WTC11 (cell line): ENCODE measurements at regions not wholly inside any gene's neighbourhood (a gene's known extent, or its start where the extent isn't known, plus 50 kb on each side); places are given as distances from the start of the nearest gene placed in this dataset.

Source experiments
- ATAC-seq: fragments of 200-7000 bp; cut with Tn5 transposase; 2 replicates; pipeline ENCODE4 v1.10.0; 2021; ENCODE audit warnings: mild to moderate bottlenecking, moderate library complexity
- CTCF ChIA-PET: fragments of 300-600 bp; sonication (Branson Sonifier 250); formaldehyde crosslinking; loops from one replicate; lab custom pipeline; 2021; ENCODE audit warnings: antibody characterized with exemption; lab: Charles Lee
- POLR2A ChIA-PET: fragments of 350-600 bp; sonication (Branson Sonifier 250); formaldehyde crosslinking; loops from one replicate; lab custom pipeline; 2021; ENCODE audit warnings: antibody characterized with exemption; lab: Charles Lee
- DNase-seq: peaks from one replicate; pipeline ENCODE4 v3.0.0; 2021; ENCODE audit warnings: low spot score
- H3K27ac Mint-ChIP-seq: 2 replicates; pipeline ENCODE4 v1.8.0; 2021; ENCODE audit warnings: mixed read lengths
- H3K27me3 Mint-ChIP-seq: 2 replicates; pipeline ENCODE4 v1.8.0; 2021; ENCODE audit warnings: low read depth, mild to moderate bottlenecking, moderate library complexity, mixed read lengths
- H3K36me3 Mint-ChIP-seq: 2 replicates; pipeline ENCODE4 v1.8.0; 2021; ENCODE audit warnings: mixed read lengths
- H3K4me1 Mint-ChIP-seq: 2 replicates; pipeline ENCODE4 v1.8.0; 2022; ENCODE audit warnings: mixed read lengths
- H3K4me3 Mint-ChIP-seq: 2 replicates; pipeline ENCODE4 v1.8.0; 2021; ENCODE audit warnings: mild to moderate bottlenecking, moderate library complexity, mixed read lengths
- H3K9me3 Mint-ChIP-seq: 2 replicates; pipeline ENCODE4 v1.8.0; 2021; ENCODE audit warnings: mixed read lengths
- CBFB ChIP-seq: sonication (generic); formaldehyde crosslinking; IDR thresholded peaks from 2 replicates; pipeline ENCODE4 v1.8.1; 2022; ENCODE audit warnings: mild to moderate bottlenecking, low read depth, missing genetic modification reagents
- EMX1 ChIP-seq: fragments of 250-450 bp; sonication (Bioruptor Pico); IDR thresholded peaks from 2 replicates; pipeline ENCODE4 v1.8.0; 2021; ENCODE audit warnings: mild to moderate bottlenecking
- ESRRA ChIP-seq: sonication (generic); formaldehyde crosslinking; IDR thresholded peaks from 2 replicates; pipeline ENCODE4 v1.8.1; 2022; ENCODE audit warnings: mild to moderate bottlenecking, missing genetic modification reagents, borderline replicate concordance
- GABPB1 ChIP-seq: sonication (generic); formaldehyde crosslinking; IDR thresholded peaks from 2 replicates; pipeline ENCODE4 v1.8.1; 2023; ENCODE audit warnings: mild to moderate bottlenecking, missing genetic modification reagents
- HMGA2 ChIP-seq: fragments of 250-450 bp; sonication (Bioruptor Pico); IDR thresholded peaks from 2 replicates; pipeline ENCODE4 v1.4.0; 2021; ENCODE audit warnings: mild to moderate bottlenecking, moderate library complexity
- JUN ChIP-seq: sonication (generic); formaldehyde crosslinking; IDR thresholded peaks from 2 replicates; pipeline ENCODE4 v1.8.0; 2023; ENCODE audit warnings: mild to moderate bottlenecking, missing genetic modification reagents
- NFYB ChIP-seq: sonication (generic); formaldehyde crosslinking; conservative IDR thresholded peaks from 2 replicates; pipeline ENCODE4 v1.8.0; 2022; ENCODE audit warnings: low read depth, missing genetic modification reagents
- NR1H2 ChIP-seq: sonication (generic); formaldehyde crosslinking; IDR thresholded peaks from 2 replicates; pipeline ENCODE4 v1.9.0; 2021; ENCODE audit warnings: mild to moderate bottlenecking, moderate library complexity, missing genetic modification reagents
- RORB ChIP-seq: fragments of 250-450 bp; sonication (Bioruptor Pico); IDR thresholded peaks from 2 replicates; pipeline ENCODE4 v1.9.0; 2021; ENCODE audit warnings: mild to moderate bottlenecking
- SMAD3 ChIP-seq: sonication (generic); formaldehyde crosslinking; IDR thresholded peaks from 2 replicates; pipeline ENCODE4 v1.8.0; 2022; ENCODE audit warnings: missing genetic modification reagents, mild to moderate bottlenecking, borderline replicate concordance
- SP1 ChIP-seq: sonication (generic); formaldehyde crosslinking; conservative IDR thresholded peaks from 2 replicates; pipeline ENCODE4 v1.8.1; 2022; ENCODE audit warnings: missing genetic modification reagents
- TEAD1 ChIP-seq: sonication (generic); formaldehyde crosslinking; IDR thresholded peaks from 2 replicates; pipeline ENCODE4 v1.8.0; 2022; ENCODE audit warnings: mild to moderate bottlenecking, missing genetic modification reagents
- TEAD4 ChIP-seq: sonication (generic); formaldehyde crosslinking; IDR thresholded peaks from 2 replicates; pipeline ENCODE4 v1.8.0; 2022; ENCODE audit warnings: mild to moderate bottlenecking, missing genetic modification reagents
- ZNF219 ChIP-seq: sonication (generic); formaldehyde crosslinking; IDR thresholded peaks from 2 replicates; pipeline ENCODE4 v1.8.0; 2023; ENCODE audit warnings: missing genetic modification reagents, mild to moderate bottlenecking, borderline replicate concordance
- ZNF263 ChIP-seq: sonication (generic); formaldehyde crosslinking; IDR thresholded peaks from 2 replicates; pipeline ENCODE4 v1.8.1; 2022; ENCODE audit warnings: low read depth, mild to moderate bottlenecking, moderate library complexity, missing genetic modification reagents
- ZNF423 ChIP-seq: fragments of 250-450 bp; sonication (Bioruptor Pico); IDR thresholded peaks from 2 replicates; pipeline ENCODE4 v2.1.2; 2022; ENCODE audit warnings: mild to moderate bottlenecking, moderate library complexity
- TF ChIP-seq, protein P1 (sequence below): sonication (generic); formaldehyde crosslinking; IDR thresholded peaks from 2 replicates; pipeline ENCODE4 v1.8.1; 2022; ENCODE audit warnings: mild to moderate bottlenecking, missing genetic modification reagents, moderate library complexity, borderline replicate concordance
- TF ChIP-seq, protein P2 (sequence below): fragments of 250-450 bp; sonication (Bioruptor Pico); IDR thresholded peaks from 2 replicates; pipeline ENCODE4 v1.9.0; 2021; ENCODE audit warnings: moderate library complexity, mild to moderate bottlenecking, inconsistent platforms, borderline replicate concordance
- TF ChIP-seq, protein P3 (sequence below): fragments of 250-450 bp; sonication (Bioruptor Pico); IDR thresholded peaks from 2 replicates; pipeline ENCODE4 v2.1.2; 2022; ENCODE audit warnings: mild to moderate bottlenecking, moderate library complexity
- TF ChIP-seq, protein P4 (sequence below): sonication (generic); formaldehyde crosslinking; IDR thresholded peaks from 2 replicates; pipeline ENCODE4 v1.8.0; 2022; ENCODE audit warnings: mild to moderate bottlenecking, missing genetic modification reagents
- TF ChIP-seq, protein P5 (sequence below): sonication (generic); formaldehyde crosslinking; IDR thresholded peaks from 2 replicates; pipeline ENCODE4 v1.8.0; 2022; ENCODE audit warnings: missing genetic modification reagents
- TF ChIP-seq, protein P6 (sequence below): sonication (generic); formaldehyde crosslinking; IDR thresholded peaks from 2 replicates; pipeline ENCODE4 v1.8.1; 2023; ENCODE audit warnings: mild to moderate bottlenecking, moderate library complexity, missing genetic modification reagents

DNA sequence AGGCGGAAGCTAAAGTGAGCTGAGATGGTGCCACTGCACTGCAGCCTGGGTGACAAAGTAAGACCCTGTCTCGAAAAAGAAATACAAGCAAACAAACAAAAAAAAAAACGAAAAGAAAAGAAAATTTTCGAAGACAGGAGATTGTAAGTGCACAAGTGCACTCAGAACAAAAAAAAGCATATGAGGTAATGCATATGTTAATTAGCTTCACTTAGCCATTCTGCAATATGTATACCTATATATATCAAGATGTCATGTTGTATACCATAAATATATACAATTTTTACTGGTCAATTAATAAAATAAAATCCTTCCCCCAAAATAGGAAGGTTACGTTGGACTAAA, 127.5 kb downstream of the RIN2 start:
- Mint-ChIP-seq H3K9me3 (no peaks in the 10 kb centered on the region), H3K4me3 (no peak overlapping the region), H3K4me1 (peaks cover 5% of the 10 kb centered on the region), H3K27me3 (no peaks in the 10 kb centered on the region), H3K27ac (no peak overlapping the region), H3K36me3 (no peaks in the 10 kb centered on the region)
- ATAC-seq = no peak
- ChIA-PET POLR2A (no interaction called here), CTCF (no interaction called here)
- no peak for DNase-seq
- no peak for TF ChIP-seq CBFB (CRISPR knock-in tag)
- TF ChIP-seq SP1 (CRISPR knock-in tag) = no peak
- TF ChIP-seq, protein P1, sequence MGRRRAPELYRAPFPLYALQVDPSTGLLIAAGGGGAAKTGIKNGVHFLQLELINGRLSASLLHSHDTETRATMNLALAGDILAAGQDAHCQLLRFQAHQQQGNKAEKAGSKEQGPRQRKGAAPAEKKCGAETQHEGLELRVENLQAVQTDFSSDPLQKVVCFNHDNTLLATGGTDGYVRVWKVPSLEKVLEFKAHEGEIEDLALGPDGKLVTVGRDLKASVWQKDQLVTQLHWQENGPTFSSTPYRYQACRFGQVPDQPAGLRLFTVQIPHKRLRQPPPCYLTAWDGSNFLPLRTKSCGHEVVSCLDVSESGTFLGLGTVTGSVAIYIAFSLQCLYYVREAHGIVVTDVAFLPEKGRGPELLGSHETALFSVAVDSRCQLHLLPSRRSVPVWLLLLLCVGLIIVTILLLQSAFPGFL = no peak
- no peak for TF ChIP-seq HMGA2 (CRISPR knock-in tag)
- no peak for TF ChIP-seq GABPB1 (CRISPR knock-in tag)
- TF ChIP-seq, protein P2, sequence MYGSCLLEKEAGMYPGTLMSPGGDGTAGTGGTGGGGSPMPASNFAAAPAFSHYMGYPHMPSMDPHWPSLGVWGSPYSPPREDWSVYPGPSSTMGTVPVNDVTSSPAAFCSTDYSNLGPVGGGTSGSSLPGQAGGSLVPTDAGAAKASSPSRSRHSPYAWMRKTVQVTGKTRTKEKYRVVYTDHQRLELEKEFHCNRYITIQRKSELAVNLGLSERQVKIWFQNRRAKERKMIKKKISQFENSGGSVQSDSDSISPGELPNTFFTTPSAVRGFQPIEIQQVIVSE (CRISPR knock-in tag) = no peak
- TF ChIP-seq ZNF263 = no peak
- TF ChIP-seq ZNF423 (CRISPR knock-in tag) = no peak
- TF ChIP-seq, protein P3, sequence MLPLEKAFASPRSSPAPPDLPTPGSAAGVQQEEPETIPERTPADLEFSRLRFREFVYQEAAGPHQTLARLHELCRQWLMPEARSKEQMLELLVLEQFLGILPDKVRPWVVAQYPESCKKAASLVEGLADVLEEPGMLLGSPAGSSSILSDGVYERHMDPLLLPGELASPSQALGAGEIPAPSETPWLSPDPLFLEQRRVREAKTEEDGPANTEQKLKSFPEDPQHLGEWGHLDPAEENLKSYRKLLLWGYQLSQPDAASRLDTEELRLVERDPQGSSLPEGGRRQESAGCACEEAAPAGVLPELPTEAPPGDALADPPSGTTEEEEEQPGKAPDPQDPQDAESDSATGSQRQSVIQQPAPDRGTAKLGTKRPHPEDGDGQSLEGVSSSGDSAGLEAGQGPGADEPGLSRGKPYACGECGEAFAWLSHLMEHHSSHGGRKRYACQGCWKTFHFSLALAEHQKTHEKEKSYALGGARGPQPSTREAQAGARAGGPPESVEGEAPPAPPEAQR (CRISPR knock-in tag) = no peak
- TF ChIP-seq NR1H2 (CRISPR knock-in tag) = no peak

DNA sequence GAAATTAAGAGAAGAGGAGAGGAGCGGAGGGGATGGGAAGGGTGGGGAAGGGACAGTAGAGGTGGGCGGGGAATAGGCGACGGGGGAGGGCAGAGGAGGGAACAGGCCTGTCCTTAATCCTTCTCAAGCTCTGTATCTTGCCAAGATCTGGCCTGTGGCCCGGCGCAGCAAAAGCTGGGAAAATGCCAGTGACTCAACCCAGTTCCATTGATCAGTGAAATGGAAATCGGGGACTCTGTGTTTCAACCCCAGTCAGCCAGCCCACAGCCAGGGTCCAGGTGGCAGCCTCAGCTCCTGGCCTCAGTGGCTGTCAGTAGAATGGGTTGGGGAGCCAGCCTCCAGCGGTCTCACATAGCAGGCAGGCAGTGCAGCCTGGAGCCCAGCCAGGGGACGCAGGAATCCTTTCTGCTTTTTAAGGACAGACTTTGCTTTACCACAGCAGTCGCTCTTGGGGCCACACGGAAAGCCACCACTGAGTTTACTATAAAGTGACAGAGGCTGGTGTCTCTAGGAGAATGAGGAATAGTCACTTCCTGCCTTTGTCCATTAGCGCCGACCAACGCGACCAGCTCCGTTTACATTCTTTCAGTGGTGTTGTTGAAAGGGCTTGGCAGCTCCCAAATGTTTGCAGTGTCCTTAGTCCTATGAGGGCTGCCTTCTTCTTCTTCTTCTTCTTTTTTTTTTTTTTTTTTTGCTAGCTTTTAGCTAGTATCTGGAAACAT, 128.0 kb downstream of the RIN2 start:
- no peak overlapping the region for H3K4me3 Mint-ChIP-seq
- CTCF ChIA-PET = interaction anchor here (0.7 to 1.7 kb wide), 6 partner anchors 60 to 193 kb away, joined by 3 to 5 read pairs (median 4); no protein-coding TSS in a partner anchor
- TF ChIP-seq ZNF423 (CRISPR knock-in tag) (no peak), EMX1 (CRISPR knock-in tag) (no peak), NR1H2 (CRISPR knock-in tag) (no peak), TEAD1 (no peak), JUN (CRISPR knock-in tag) (no peak), RORB (CRISPR knock-in tag) (no peak), TEAD4 (CRISPR knock-in tag) (no peak), NFYB (no peak), ZNF219 (no peak), SMAD3 (CRISPR knock-in tag) (no peak), ESRRA (CRISPR knock-in tag) (no peak)
- TF ChIP-seq, protein P2 (CRISPR knock-in tag) = no peak
- TF ChIP-seq, protein P1 = no peak
- TF ChIP-seq, protein P4, sequence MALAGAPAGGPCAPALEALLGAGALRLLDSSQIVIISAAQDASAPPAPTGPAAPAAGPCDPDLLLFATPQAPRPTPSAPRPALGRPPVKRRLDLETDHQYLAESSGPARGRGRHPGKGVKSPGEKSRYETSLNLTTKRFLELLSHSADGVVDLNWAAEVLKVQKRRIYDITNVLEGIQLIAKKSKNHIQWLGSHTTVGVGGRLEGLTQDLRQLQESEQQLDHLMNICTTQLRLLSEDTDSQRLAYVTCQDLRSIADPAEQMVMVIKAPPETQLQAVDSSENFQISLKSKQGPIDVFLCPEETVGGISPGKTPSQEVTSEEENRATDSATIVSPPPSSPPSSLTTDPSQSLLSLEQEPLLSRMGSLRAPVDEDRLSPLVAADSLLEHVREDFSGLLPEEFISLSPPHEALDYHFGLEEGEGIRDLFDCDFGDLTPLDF (CRISPR knock-in tag) = no peak
- TF ChIP-seq, protein P5, sequence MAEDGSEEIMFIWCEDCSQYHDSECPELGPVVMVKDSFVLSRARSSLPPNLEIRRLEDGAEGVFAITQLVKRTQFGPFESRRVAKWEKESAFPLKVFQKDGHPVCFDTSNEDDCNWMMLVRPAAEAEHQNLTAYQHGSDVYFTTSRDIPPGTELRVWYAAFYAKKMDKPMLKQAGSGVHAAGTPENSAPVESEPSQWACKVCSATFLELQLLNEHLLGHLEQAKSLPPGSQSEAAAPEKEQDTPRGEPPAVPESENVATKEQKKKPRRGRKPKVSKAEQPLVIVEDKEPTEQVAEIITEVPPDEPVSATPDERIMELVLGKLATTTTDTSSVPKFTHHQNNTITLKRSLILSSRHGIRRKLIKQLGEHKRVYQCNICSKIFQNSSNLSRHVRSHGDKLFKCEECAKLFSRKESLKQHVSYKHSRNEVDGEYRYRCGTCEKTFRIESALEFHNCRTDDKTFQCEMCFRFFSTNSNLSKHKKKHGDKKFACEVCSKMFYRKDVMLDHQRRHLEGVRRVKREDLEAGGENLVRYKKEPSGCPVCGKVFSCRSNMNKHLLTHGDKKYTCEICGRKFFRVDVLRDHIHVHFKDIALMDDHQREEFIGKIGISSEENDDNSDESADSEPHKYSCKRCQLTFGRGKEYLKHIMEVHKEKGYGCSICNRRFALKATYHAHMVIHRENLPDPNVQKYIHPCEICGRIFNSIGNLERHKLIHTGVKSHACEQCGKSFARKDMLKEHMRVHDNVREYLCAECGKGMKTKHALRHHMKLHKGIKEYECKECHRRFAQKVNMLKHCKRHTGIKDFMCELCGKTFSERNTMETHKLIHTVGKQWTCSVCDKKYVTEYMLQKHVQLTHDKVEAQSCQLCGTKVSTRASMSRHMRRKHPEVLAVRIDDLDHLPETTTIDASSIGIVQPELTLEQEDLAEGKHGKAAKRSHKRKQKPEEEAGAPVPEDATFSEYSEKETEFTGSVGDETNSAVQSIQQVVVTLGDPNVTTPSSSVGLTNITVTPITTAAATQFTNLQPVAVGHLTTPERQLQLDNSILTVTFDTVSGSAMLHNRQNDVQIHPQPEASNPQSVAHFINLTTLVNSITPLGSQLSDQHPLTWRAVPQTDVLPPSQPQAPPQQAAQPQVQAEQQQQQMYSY (CRISPR knock-in tag) = no peak
- TF ChIP-seq, protein P6, sequence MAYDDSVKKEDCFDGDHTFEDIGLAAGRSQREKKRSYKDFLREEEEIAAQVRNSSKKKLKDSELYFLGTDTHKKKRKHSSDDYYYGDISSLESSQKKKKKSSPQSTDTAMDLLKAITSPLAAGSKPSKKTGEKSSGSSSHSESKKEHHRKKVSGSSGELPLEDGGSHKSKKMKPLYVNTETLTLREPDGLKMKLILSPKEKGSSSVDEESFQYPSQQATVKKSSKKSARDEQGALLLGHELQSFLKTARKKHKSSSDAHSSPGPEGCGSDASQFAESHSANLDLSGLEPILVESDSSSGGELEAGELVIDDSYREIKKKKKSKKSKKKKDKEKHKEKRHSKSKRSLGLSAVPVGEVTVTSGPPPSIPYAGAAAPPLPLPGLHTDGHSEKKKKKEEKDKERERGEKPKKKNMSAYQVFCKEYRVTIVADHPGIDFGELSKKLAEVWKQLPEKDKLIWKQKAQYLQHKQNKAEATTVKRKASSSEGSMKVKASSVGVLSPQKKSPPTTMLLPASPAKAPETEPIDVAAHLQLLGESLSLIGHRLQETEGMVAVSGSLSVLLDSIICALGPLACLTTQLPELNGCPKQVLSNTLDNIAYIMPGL (CRISPR knock-in tag) = no peak

More for the DNA sequence above, 128.0 kb downstream of the RIN2 start:
- Mint-ChIP-seq H3K9me3 (no peaks in the 10 kb centered on the region), H3K4me1 (peaks cover 5% of the 10 kb centered on the region), H3K27ac (no peak overlapping the region), H3K27me3 (no peaks in the 10 kb centered on the region), H3K36me3 (no peaks in the 10 kb centered on the region)
- DNase-seq = peak; percentile 11
- POLR2A ChIA-PET = interaction anchor here (0.8 kb wide), 1 partner anchor 127 kb away, joined by 4 read pairs; no protein-coding TSS in a partner anchor
- peak; percentile 24 for ATAC-seq
